OCI-LY3 (cell line): ENCODE measurements at regions not wholly inside any gene's neighbourhood (a gene's known extent, or its start where the extent isn't known, plus 50 kb on each side); places are given as distances from the start of the nearest gene placed in this dataset.

Experiments used
- H2AFZ ChIP-seq: fragments of 200-600, 300-600 bp; shearing (Covaris generic); 2 replicates; pipeline ENCODE4 v1.6.0; 2014; ENCODE audit warnings: antibody characterized with exemption, low read depth, low read length
- H3K27ac ChIP-seq: fragments of 200-600, 300-600 bp; sonication (generic); 2 replicates; pipeline ENCODE4 v1.5.1; 2014; ENCODE audit warnings: mild to moderate bottlenecking, low read length, moderate library complexity, mixed read lengths
- H3K27me3 ChIP-seq: fragments of 200-600, 300-600 bp; sonication (generic); 2 replicates; pipeline ENCODE4 v1.6.1; 2014; ENCODE audit warnings: low read depth, low read length, mixed read lengths
- H3K36me3 ChIP-seq: fragments of 200-600, 300-600 bp; sonication (generic); replicated peaks from 2 replicates; pipeline ENCODE3; 2014; ENCODE audit warnings: low read depth, low read length, mixed read lengths
- H3K4me1 ChIP-seq: fragments of 300-600, 200-600 bp; sonication (generic); 2 replicates; pipeline ENCODE4 v1.6.1; 2014; ENCODE audit warnings: low read length, mixed read lengths
- H3K4me2 ChIP-seq: fragments of 200-600, 300-600 bp; sonication (generic); 2 replicates; pipeline ENCODE4 v1.6.1; 2014; ENCODE audit warnings: low read length, mixed read lengths
- H3K4me3 ChIP-seq: fragments of 300-600, 200-600 bp; sonication (generic); 2 replicates; pipeline ENCODE4 v1.5.1; 2014; ENCODE audit warnings: antibody characterized with exemption, mild to moderate bottlenecking, low read length, moderate library complexity
- H3K79me2 ChIP-seq: fragments of 300-600, 200-600 bp; shearing (Covaris generic); 2 replicates; pipeline ENCODE4 v1.6.1; 2014; ENCODE audit warnings: mild to moderate bottlenecking, low read length, mixed read lengths
- H3K9ac ChIP-seq: fragments of 300-600, 200-600 bp; shearing (Covaris generic); 2 replicates; pipeline ENCODE4 v1.6.0; 2014; ENCODE audit warnings: mild to moderate bottlenecking, low read length, moderate library complexity
- H3K9me3 ChIP-seq: fragments of 200-600, 300-600 bp; shearing (Covaris generic); 2 replicates; pipeline ENCODE4 v1.6.1; 2014; ENCODE audit warnings: low read length, mixed read lengths; ENCODE audit not compliant: insufficient read depth
- H4K20me1 ChIP-seq: fragments of 200-600, 300-600 bp; sonication (generic); 2 replicates; pipeline ENCODE4 v1.6.1; 2016; ENCODE audit warnings: low read length, mixed read lengths; ENCODE audit not compliant: insufficient read depth
- EZH2phosphoT487 ChIP-seq: fragments of 200-600 bp; shearing (Covaris generic); IDR thresholded peaks from 2 replicates; pipeline ENCODE4 v1.6.1; 2018; ENCODE audit warnings: antibody characterized with exemption, mixed run types, low read depth
- TF ChIP-seq, protein P1 (sequence below): fragments of 200-600, 300-600 bp; sonication (generic); IDR thresholded peaks from 2 replicates; pipeline ENCODE4 v1.5.1; 2014; ENCODE audit warnings: antibody characterized with exemption, low read length, low read depth

DNA sequence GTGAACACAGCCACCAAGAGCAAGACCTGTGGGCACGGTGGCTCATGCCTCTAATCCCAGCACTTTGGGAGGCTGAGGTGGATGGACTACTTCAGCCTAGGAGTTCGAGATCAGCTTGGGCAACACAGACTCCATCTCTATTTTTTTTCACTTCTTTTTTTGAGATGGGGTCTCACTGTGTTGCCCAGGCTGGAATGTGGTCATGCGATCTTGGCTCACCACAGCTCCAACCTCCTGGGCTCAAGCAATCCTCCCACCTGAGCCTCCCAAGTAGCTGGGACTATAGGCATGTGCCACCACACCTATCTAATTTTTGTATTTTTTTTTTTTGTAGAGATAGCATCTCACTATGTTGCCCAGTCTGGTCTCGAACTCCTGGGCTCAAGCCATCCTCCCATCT, 54.4 kb upstream of the SPRED2 start:
- H3K4me1 ChIP-seq = no peaks in the 10 kb centered on the region
- H3K9me3 ChIP-seq = 0 out of 2 replicates have a peak, but pooled peaks cover 3% of the 10 kb centered on the region
- no peak overlapping the region for H3K4me2 ChIP-seq
- H3K36me3 ChIP-seq = no peaks in the 10 kb centered on the region
- H2AFZ ChIP-seq = no peak overlapping the region
- no peak overlapping the region for H3K9ac ChIP-seq
- H3K27ac ChIP-seq = no peak overlapping the region
- no peaks in the 10 kb centered on the region for H4K20me1 ChIP-seq
- no peak overlapping the region for H3K4me3 ChIP-seq
- no peaks in the 10 kb centered on the region for H3K79me2 ChIP-seq
- peaks cover 17% of the 10 kb centered on the region for H3K27me3 ChIP-seq
- TF ChIP-seq, protein P1, sequence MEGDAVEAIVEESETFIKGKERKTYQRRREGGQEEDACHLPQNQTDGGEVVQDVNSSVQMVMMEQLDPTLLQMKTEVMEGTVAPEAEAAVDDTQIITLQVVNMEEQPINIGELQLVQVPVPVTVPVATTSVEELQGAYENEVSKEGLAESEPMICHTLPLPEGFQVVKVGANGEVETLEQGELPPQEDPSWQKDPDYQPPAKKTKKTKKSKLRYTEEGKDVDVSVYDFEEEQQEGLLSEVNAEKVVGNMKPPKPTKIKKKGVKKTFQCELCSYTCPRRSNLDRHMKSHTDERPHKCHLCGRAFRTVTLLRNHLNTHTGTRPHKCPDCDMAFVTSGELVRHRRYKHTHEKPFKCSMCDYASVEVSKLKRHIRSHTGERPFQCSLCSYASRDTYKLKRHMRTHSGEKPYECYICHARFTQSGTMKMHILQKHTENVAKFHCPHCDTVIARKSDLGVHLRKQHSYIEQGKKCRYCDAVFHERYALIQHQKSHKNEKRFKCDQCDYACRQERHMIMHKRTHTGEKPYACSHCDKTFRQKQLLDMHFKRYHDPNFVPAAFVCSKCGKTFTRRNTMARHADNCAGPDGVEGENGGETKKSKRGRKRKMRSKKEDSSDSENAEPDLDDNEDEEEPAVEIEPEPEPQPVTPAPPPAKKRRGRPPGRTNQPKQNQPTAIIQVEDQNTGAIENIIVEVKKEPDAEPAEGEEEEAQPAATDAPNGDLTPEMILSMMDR = no peak
- no peak for TF ChIP-seq EZH2phosphoT487

DNA sequence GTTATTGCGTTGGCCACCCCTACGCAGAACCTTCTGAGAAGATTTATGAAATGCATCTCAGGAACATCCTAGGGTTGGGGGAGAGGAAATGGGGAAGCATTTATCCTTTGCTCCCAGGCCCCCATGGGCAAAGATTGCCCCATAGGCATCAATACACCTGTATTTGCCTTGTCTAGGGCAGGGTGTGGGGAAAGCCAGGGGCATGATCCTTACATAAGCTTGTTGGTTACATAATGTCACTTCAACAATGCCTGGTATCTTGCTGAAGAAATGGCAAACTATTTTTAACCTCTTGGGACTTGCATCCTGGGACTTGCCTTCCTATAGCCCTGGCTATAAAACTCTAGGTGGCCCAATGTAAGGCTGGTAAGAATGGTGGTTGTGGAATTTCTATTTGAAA, 53.9 kb upstream of the SPRED2 start:
- TF ChIP-seq, protein P1 = no peak
- TF ChIP-seq EZH2phosphoT487 = no peak
- no peak overlapping the region for H3K4me3 ChIP-seq

DNA sequence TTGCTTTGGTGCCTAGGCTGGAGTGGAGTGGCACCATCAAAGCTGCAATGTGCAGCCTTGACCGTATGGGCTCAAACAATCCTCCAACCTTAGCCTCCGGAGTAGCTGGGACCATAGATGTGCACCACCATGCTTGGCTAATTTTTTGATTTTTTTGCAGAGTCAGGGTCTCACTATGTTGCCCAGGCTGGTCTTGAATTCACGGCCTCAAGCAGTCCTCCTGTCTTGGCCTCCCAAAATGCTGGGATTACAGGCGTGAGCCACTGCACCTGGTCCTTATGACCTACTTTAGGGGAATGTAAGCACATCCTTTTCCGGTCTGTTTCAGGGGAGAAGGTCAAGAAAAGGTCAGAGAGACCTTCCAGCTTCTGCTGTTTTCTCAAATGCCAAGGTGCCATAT, 53.4 kb upstream of the SPRED2 start:
- no peaks in the 10 kb centered on the region for H3K4me1 ChIP-seq
- no peak overlapping the region for H2AFZ ChIP-seq
- 0 out of 2 replicates have a peak, but pooled peaks cover 3% of the 10 kb centered on the region for H3K9me3 ChIP-seq
- TF ChIP-seq, protein P1 = no peak
- no peak for TF ChIP-seq EZH2phosphoT487
- peaks cover 17% of the 10 kb centered on the region for H3K27me3 ChIP-seq
- H3K27ac ChIP-seq = no peak overlapping the region
- H4K20me1 ChIP-seq = no peaks in the 10 kb centered on the region
- H3K4me3 ChIP-seq = no peak overlapping the region
- H3K79me2 ChIP-seq = no peaks in the 10 kb centered on the region
- H3K36me3 ChIP-seq = no peaks in the 10 kb centered on the region
- no peak overlapping the region for H3K9ac ChIP-seq
- H3K4me2 ChIP-seq = no peak overlapping the region

More for the DNA sequence above, 53.9 kb upstream of the SPRED2 start:
- no peaks in the 10 kb centered on the region for H3K4me1 ChIP-seq
- 0 out of 2 replicates have a peak, but pooled peaks cover 3% of the 10 kb centered on the region for H3K9me3 ChIP-seq
- no peak overlapping the region for H3K4me2 ChIP-seq
- H3K9ac ChIP-seq = no peak overlapping the region
- H3K27ac ChIP-seq = no peak overlapping the region
- no peaks in the 10 kb centered on the region for H4K20me1 ChIP-seq
- H3K36me3 ChIP-seq = no peaks in the 10 kb centered on the region
- H3K27me3 ChIP-seq = peaks cover 17% of the 10 kb centered on the region
- H3K79me2 ChIP-seq = no peaks in the 10 kb centered on the region
- H2AFZ ChIP-seq = no peak overlapping the region

DNA sequence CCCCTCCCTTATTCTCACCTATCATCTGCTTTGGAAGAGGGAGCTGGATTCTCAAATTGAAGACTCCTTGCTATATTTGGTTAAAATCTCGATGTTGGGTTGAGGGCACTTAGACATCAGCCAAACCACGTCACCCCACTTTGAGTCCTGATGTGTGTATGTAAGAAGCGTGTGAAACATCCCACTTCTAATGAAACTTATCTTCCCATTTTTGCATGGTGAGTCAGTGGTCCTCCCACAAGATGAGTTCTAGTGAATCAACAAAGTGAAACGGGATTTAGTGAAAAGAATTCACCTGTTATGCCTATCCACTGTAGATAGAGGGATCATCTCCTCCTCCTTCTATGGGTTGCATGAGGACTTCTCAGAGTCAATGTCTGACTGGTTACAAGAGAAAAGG, 51.4 kb upstream of the SPRED2 start:
- no peak overlapping the region for H3K4me3 ChIP-seq
- no peaks in the 10 kb centered on the region for H4K20me1 ChIP-seq
- no peak overlapping the region for H2AFZ ChIP-seq
- H3K4me2 ChIP-seq = no peak overlapping the region
- TF ChIP-seq, protein P1 = no peak
- TF ChIP-seq EZH2phosphoT487 = no peak
- 0 out of 2 replicates have a peak, but pooled peaks cover 3% of the 10 kb centered on the region for H3K9me3 ChIP-seq
- H3K79me2 ChIP-seq = no peaks in the 10 kb centered on the region
- H3K27ac ChIP-seq = no peak overlapping the region
- no peaks in the 10 kb centered on the region for H3K4me1 ChIP-seq
- H3K9ac ChIP-seq = no peak overlapping the region
- no peaks in the 10 kb centered on the region for H3K36me3 ChIP-seq
- H3K27me3 ChIP-seq = peaks cover 22% of the 10 kb centered on the region
